GM12891 (cell line): ENCODE measurements at regions not wholly inside any gene's neighbourhood (a gene's known extent, or its start where the extent isn't known, plus 50 kb on each side); places are given as distances from the start of the nearest gene placed in this dataset.
A peak's percentile ranks its signal among the peaks of the same experiment; 100 is the strongest.

Source experiments
- POLR2A ChIP-seq: IDR thresholded peaks from 2 replicates; pipeline ENCODE4 v1.6.1; 2011; ENCODE audit warnings: low read depth, low read length, control low read depth
- POLR2AphosphoS5 ChIP-seq: IDR thresholded peaks from 2 replicates; pipeline ENCODE4 v1.6.1; 2011; ENCODE audit warnings: low read depth, low read length, control low read depth
- SPI1 ChIP-seq: IDR thresholded peaks from 2 replicates; pipeline ENCODE4 v1.6.1; 2011; ENCODE audit warnings: low read depth, low read length, control low read depth
- TAF1 ChIP-seq: IDR thresholded peaks from 2 replicates; pipeline ENCODE4 v1.6.1; 2011; ENCODE audit warnings: low read depth, low read length, control low read depth

DNA sequence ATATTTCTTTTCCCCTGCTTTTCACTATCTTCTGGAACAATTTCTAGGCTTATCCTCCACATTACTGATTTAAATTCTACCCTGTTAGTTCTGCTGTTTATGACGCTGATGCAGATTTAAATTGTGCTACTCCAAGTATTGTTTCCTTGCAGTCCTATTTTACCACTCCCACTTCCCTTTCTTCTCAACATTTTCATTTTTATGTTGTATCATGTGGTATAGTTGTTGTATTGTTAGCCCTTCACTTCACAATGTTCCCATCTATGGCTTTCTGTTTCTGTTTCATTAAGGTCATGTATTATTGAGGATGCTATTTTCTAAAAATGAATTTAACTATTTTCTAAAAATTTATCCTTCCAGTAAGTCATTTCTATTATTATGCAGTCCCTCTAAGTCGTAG, 254.4 kb downstream of the NDUFS4 start:
- TF ChIP-seq SPI1 (peak; percentile 29; the same call in 1 of the 2 replicates), POLR2AphosphoS5 (no peak), POLR2A (no peak), TAF1 (no peak)
